GM11168 (cell line): ENCODE measurements at regions not wholly inside any gene's neighbourhood (a gene's known extent, or its start where the extent isn't known, plus 50 kb on each side); places are given as distances from the start of the nearest gene placed in this dataset.

ENCODE experiments used
- in situ Hi-C: fragments of 300-500 bp; cut with MboI; formaldehyde crosslinking; loops from one replicate; pipeline ENCODE4 v1.12.0; 2022; ENCODE audit warnings: low sequenced_read_pairs; ENCODE audit not compliant: unreplicated experiment

GRCh38 chrX:134747006-134747405, 50.0 kb downstream of the PABIR2 start:
- in situ Hi-C loops, result no loop called here

DNA sequence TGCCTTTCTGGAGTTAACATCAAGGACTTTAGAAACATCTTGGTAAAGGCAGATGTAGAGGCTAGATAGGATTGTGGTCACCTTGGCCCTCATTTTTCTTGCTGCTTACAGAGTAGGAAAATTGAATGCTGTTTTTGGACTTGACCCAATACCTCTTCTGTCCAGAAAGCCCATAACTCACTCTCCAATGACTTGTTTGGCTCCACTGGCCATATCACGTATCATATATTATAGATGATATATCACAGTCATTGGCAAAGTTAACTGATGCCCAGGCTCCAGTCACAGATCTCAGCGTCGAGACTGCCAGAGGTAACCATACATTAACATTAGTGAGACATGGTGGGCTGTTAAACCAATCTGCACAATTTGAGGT, 50.6 kb downstream of the PABIR2 start:
- in situ Hi-C loops, result no loop called here

DNA sequence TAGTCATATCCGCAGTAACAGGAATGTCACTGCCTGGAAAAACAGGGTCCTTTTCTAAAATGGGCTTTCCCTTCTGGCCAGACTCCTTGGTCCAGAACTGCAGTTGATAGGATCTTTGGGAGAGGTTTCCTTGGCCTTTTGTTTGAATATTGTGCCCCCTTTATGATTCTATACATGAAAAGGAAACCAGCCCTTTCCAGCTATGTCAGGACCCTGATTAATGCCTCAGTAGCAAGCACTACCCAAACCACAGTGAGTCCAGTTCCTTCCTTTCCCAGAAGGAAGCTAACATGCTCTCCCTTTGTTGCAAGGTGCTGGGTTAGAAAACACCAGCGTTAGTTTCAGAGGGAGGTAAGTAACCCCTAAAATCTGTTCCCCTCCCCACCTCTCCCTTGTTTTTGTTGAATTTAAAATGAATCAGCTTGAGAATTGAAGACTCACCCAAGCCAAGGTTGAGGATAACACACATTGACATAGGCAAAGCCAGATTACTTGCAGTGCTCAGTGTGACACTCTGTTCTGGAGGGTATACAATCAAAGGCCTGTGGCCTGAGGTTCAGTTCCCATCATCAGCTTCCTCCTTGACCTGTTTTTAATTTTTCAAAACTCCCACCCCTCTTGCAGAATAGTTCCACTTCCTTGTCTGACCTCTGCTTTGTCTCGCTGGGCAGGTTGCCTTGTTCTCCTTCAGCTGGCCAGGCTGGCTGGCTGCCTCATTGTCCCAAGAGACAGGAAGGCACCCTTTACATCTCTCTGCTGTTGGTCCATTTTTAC, 51.2 kb downstream of the PABIR2 start:
- in situ Hi-C loops, result no loop called here

- in situ Hi-C loops, result no loop called here
Observed at GRCh38 chrX:134743091-134743490, 53.9 kb downstream of the PABIR2 start.

- in situ Hi-C loops, result no loop called here
Observed at GRCh38 chrX:134742573-134742972, 54.4 kb downstream of the PABIR2 start.

- in situ Hi-C loops, result no loop called here
Observed at GRCh38 chrX:134741746-134742145, 55.3 kb downstream of the PABIR2 start.

- in situ Hi-C loops, result no loop called here
Observed at GRCh38 chrX:134738986-134739740, 57.8 kb downstream of the PABIR2 start.

- in situ Hi-C loops, result no loop called here
Observed at GRCh38 chrX:134738445-134738844, 58.6 kb downstream of the PABIR2 start.

- in situ Hi-C loops, result no loop called here
Observed at GRCh38 chrX:134737721-134738369, 59.2 kb downstream of the PABIR2 start.

DNA sequence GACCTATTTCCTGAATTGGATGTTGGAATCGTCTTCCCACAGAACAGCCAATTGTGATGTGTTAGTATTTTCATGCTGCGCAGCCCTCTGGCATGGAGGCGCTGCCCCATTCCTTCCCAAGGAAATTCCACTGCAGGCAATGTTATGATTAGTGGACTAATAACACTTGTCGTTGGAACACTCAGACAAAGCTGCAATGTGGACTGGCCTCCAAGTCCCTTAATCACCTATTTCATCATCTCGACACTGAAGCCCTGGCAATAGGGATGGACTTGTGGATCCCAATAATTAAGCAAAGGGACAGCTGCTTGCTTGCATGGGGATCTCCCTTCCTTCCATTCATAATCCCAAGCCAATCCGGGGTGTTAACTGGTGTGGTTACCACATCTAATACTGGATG, 59.9 kb downstream of the PABIR2 start:
- in situ Hi-C loops, result no loop called here

- in situ Hi-C loops, result no loop called here
Observed at GRCh38 chrX:134736356-134736755, 60.6 kb downstream of the PABIR2 start.

GRCh38 chrX:134735015-134735414, 62.0 kb downstream of the PABIR2 start:
- in situ Hi-C loops, result no loop called here

- in situ Hi-C loops, result no loop called here
Observed at GRCh38 chrX:134734466-134734952, 62.5 kb downstream of the PABIR2 start.

- in situ Hi-C loops, result no loop called here
Observed at GRCh38 chrX:134733591-134733990, 63.4 kb downstream of the PABIR2 start.

- in situ Hi-C loops, result no loop called here
Observed at GRCh38 chrX:134732676-134733075, 64.3 kb downstream of the PABIR2 start.

GRCh38 chrX:134732152-134732551, 64.9 kb downstream of the PABIR2 start:
- in situ Hi-C loops, result no loop called here

- in situ Hi-C loops, result no loop called here
Observed at GRCh38 chrX:134727363-134727762, 69.1 kb upstream of the PLAC1 start.

DNA sequence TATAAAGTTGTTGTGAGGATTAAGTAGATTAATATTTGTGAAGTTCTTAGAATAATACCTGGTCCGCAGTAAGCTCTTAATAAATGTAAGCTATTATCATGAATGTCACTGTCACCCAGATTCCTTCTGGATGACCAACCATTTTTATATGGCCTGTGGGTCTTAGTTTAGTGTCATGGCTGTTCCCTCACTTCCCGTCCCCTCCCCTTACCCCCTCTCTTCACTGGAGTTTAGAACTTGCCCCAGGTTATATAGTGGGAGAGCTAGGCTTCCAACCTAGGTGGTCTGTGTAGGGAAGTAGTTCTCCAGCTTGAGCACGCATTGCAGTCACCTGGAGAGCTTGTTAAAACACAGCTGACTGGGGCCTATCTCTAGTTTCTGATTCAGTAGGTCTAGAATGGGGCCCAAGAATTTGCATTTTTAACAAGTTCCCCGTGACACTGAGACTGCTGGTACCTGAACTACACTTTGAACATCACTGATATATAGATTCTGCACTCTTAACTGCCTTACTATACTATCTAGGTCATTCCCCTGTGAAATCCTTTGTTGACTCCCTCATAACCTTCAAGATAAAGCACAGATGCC, 66.9 kb upstream of the PLAC1 start:
- in situ Hi-C loops, result no loop called here

- in situ Hi-C loops, result no loop called here
Observed at GRCh38 chrX:134721766-134722532, 63.7 kb upstream of the PLAC1 start.

- in situ Hi-C loops, result loop anchor here (5.0 kb wide), 1 partner anchor 52 kb away; no protein-coding TSS in a partner anchor
Observed at GRCh38 chrX:134718966-134719317, 60.7 kb upstream of the PLAC1 start.
